WTC11 (cell line): ENCODE measurements at regions not wholly inside any gene's neighbourhood (a gene's known extent, or its start where the extent isn't known, plus 50 kb on each side); places are given as distances from the start of the nearest gene placed in this dataset.

ENCODE experiments used
- ATAC-seq: fragments of 200-7000 bp; cut with Tn5 transposase; 2 replicates; pipeline ENCODE4 v1.10.0; 2021; ENCODE audit warnings: mild to moderate bottlenecking, moderate library complexity
- CTCF ChIA-PET: fragments of 300-600 bp; sonication (Branson Sonifier 250); formaldehyde crosslinking; loops from one replicate; lab custom pipeline; 2021; ENCODE audit warnings: antibody characterized with exemption; lab: Charles Lee
- POLR2A ChIA-PET: fragments of 350-600 bp; sonication (Branson Sonifier 250); formaldehyde crosslinking; loops from one replicate; lab custom pipeline; 2021; ENCODE audit warnings: antibody characterized with exemption; lab: Charles Lee
- DNase-seq: peaks from one replicate; pipeline ENCODE4 v3.0.0; 2021; ENCODE audit warnings: low spot score
- H3K27ac Mint-ChIP-seq: 2 replicates; pipeline ENCODE4 v1.8.0; 2021; ENCODE audit warnings: mixed read lengths
- H3K27me3 Mint-ChIP-seq: 2 replicates; pipeline ENCODE4 v1.8.0; 2021; ENCODE audit warnings: low read depth, mild to moderate bottlenecking, moderate library complexity, mixed read lengths
- H3K36me3 Mint-ChIP-seq: 2 replicates; pipeline ENCODE4 v1.8.0; 2021; ENCODE audit warnings: mixed read lengths
- H3K4me1 Mint-ChIP-seq: 2 replicates; pipeline ENCODE4 v1.8.0; 2022; ENCODE audit warnings: mixed read lengths
- H3K4me3 Mint-ChIP-seq: 2 replicates; pipeline ENCODE4 v1.8.0; 2021; ENCODE audit warnings: mild to moderate bottlenecking, moderate library complexity, mixed read lengths
- H3K9me3 Mint-ChIP-seq: 2 replicates; pipeline ENCODE4 v1.8.0; 2021; ENCODE audit warnings: mixed read lengths
- AFF4 ChIP-seq: sonication (generic); formaldehyde crosslinking; IDR thresholded peaks from 2 replicates; pipeline ENCODE4 v1.8.1; 2023; ENCODE audit warnings: mild to moderate bottlenecking, missing genetic modification reagents, borderline replicate concordance
- ELF4 ChIP-seq: sonication (generic); formaldehyde crosslinking; IDR thresholded peaks from 2 replicates; pipeline ENCODE4 v1.8.1; 2022; ENCODE audit warnings: low read depth, mild to moderate bottlenecking, moderate library complexity, missing genetic modification reagents
- HMGXB4 ChIP-seq: sonication (generic); formaldehyde crosslinking; IDR thresholded peaks from 2 replicates; pipeline ENCODE4 v1.8.1; 2023; ENCODE audit warnings: mild to moderate bottlenecking, moderate library complexity, missing genetic modification reagents
- KAT7 ChIP-seq: sonication (generic); formaldehyde crosslinking; IDR thresholded peaks from 2 replicates; pipeline ENCODE4 v1.8.1; 2023; ENCODE audit warnings: missing genetic modification reagents, mild to moderate bottlenecking, borderline replicate concordance
- NR3C1 ChIP-seq: sonication (generic); formaldehyde crosslinking; conservative IDR thresholded peaks from 2 replicates; pipeline ENCODE4 v1.8.1; 2023; ENCODE audit warnings: low read depth, mild to moderate bottlenecking, missing genetic modification reagents
- TEAD4 ChIP-seq: sonication (generic); formaldehyde crosslinking; IDR thresholded peaks from 2 replicates; pipeline ENCODE4 v1.8.0; 2022; ENCODE audit warnings: mild to moderate bottlenecking, missing genetic modification reagents
- TP53 ChIP-seq: sonication (generic); formaldehyde crosslinking; IDR thresholded peaks from 2 replicates; pipeline ENCODE4 v1.8.1; 2023; ENCODE audit warnings: mild to moderate bottlenecking, missing genetic modification reagents
- ZNF263 ChIP-seq: sonication (generic); formaldehyde crosslinking; IDR thresholded peaks from 2 replicates; pipeline ENCODE4 v1.8.1; 2022; ENCODE audit warnings: low read depth, mild to moderate bottlenecking, moderate library complexity, missing genetic modification reagents
- TF ChIP-seq, protein P1 (sequence below): sonication (generic); formaldehyde crosslinking; IDR thresholded peaks from 2 replicates; pipeline ENCODE4 v1.8.0; 2023; ENCODE audit warnings: missing genetic modification reagents, mild to moderate bottlenecking, borderline replicate concordance
- TF ChIP-seq, protein P2 (sequence below): fragments of 250-450 bp; sonication (Bioruptor Pico); IDR thresholded peaks from 2 replicates; pipeline ENCODE4 v1.9.0; 2021; ENCODE audit warnings: mild to moderate bottlenecking
- TF ChIP-seq, protein P3 (sequence below): sonication (generic); formaldehyde crosslinking; IDR thresholded peaks from 2 replicates; pipeline ENCODE4 v1.8.1; 2023; ENCODE audit warnings: mild to moderate bottlenecking, missing genetic modification reagents, moderate library complexity

GRCh38 chr10:35808344-35808743 lies 166.2 kb upstream of the FZD8 start (continued):
- TF ChIP-seq, protein P1, sequence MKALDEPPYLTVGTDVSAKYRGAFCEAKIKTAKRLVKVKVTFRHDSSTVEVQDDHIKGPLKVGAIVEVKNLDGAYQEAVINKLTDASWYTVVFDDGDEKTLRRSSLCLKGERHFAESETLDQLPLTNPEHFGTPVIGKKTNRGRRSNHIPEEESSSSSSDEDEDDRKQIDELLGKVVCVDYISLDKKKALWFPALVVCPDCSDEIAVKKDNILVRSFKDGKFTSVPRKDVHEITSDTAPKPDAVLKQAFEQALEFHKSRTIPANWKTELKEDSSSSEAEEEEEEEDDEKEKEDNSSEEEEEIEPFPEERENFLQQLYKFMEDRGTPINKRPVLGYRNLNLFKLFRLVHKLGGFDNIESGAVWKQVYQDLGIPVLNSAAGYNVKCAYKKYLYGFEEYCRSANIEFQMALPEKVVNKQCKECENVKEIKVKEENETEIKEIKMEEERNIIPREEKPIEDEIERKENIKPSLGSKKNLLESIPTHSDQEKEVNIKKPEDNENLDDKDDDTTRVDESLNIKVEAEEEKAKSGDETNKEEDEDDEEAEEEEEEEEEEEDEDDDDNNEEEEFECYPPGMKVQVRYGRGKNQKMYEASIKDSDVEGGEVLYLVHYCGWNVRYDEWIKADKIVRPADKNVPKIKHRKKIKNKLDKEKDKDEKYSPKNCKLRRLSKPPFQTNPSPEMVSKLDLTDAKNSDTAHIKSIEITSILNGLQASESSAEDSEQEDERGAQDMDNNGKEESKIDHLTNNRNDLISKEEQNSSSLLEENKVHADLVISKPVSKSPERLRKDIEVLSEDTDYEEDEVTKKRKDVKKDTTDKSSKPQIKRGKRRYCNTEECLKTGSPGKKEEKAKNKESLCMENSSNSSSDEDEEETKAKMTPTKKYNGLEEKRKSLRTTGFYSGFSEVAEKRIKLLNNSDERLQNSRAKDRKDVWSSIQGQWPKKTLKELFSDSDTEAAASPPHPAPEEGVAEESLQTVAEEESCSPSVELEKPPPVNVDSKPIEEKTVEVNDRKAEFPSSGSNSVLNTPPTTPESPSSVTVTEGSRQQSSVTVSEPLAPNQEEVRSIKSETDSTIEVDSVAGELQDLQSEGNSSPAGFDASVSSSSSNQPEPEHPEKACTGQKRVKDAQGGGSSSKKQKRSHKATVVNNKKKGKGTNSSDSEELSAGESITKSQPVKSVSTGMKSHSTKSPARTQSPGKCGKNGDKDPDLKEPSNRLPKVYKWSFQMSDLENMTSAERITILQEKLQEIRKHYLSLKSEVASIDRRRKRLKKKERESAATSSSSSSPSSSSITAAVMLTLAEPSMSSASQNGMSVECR (CRISPR knock-in tag) = no peak
- TF ChIP-seq TP53 = no peak
- no peak for TF ChIP-seq HMGXB4 (CRISPR knock-in tag)
- TF ChIP-seq, protein P2, sequence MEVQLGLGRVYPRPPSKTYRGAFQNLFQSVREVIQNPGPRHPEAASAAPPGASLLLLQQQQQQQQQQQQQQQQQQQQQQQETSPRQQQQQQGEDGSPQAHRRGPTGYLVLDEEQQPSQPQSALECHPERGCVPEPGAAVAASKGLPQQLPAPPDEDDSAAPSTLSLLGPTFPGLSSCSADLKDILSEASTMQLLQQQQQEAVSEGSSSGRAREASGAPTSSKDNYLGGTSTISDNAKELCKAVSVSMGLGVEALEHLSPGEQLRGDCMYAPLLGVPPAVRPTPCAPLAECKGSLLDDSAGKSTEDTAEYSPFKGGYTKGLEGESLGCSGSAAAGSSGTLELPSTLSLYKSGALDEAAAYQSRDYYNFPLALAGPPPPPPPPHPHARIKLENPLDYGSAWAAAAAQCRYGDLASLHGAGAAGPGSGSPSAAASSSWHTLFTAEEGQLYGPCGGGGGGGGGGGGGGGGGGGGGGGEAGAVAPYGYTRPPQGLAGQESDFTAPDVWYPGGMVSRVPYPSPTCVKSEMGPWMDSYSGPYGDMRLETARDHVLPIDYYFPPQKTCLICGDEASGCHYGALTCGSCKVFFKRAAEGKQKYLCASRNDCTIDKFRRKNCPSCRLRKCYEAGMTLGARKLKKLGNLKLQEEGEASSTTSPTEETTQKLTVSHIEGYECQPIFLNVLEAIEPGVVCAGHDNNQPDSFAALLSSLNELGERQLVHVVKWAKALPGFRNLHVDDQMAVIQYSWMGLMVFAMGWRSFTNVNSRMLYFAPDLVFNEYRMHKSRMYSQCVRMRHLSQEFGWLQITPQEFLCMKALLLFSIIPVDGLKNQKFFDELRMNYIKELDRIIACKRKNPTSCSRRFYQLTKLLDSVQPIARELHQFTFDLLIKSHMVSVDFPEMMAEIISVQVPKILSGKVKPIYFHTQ (CRISPR knock-in tag) = no peak
- TF ChIP-seq KAT7 = no peak

GRCh38 chr10:35803046-35803445 lies 160.9 kb upstream of the FZD8 start:
- ATAC-seq = no peak; the same call in 1 of the 2 replicates
- no peak for TF ChIP-seq ZNF263 (CRISPR knock-in tag)
- TF ChIP-seq NR3C1 (CRISPR knock-in tag) = no peak
- TF ChIP-seq, protein P3, sequence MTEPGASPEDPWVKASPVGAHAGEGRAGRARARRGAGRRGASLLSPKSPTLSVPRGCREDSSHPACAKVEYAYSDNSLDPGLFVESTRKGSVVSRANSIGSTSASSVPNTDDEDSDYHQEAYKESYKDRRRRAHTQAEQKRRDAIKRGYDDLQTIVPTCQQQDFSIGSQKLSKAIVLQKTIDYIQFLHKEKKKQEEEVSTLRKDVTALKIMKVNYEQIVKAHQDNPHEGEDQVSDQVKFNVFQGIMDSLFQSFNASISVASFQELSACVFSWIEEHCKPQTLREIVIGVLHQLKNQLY = no peak
- TF ChIP-seq TEAD4 (CRISPR knock-in tag) = no peak
- TF ChIP-seq ELF4 (CRISPR knock-in tag) = no peak
- TF ChIP-seq AFF4 (CRISPR knock-in tag) = no peak
- no peak overlapping the region for H3K4me3 Mint-ChIP-seq
- H3K27me3 Mint-ChIP-seq = no peaks in the 10 kb centered on the region
- POLR2A ChIA-PET = no interaction called here
- H3K36me3 Mint-ChIP-seq = no peaks in the 10 kb centered on the region
- H3K9me3 Mint-ChIP-seq = peaks cover 5% of the 10 kb centered on the region
- no peak for DNase-seq
- no peak overlapping the region for H3K27ac Mint-ChIP-seq
- H3K4me1 Mint-ChIP-seq = peaks cover 7% of the 10 kb centered on the region
- CTCF ChIA-PET = interaction anchor here (1.4 to 1.8 kb wide), 3 partner anchors 163 to 189 kb away, joined by 3 to 4 read pairs (median 4); no protein-coding TSS in a partner anchor
